HG03025 (cell line): ENCODE measurements at regions not wholly inside any gene's neighbourhood (a gene's known extent, or its start where the extent isn't known, plus 50 kb on each side); places are given as distances from the start of the nearest gene placed in this dataset.
"Not testable (repeated sequence)": the region's sequence is repeated elsewhere in the genome, so short reads cannot be mapped to it uniquely, and the experiment has no call there.

Experiments
- ATAC-seq: cut with Tn5 transposase; IDR thresholded peaks from one replicate; pipeline ENCODE4 v1.9.1; 2021; ENCODE audit warnings: mild to moderate bottlenecking, moderate library complexity; ENCODE audit not compliant: unreplicated experiment, low FRiP score

DNA sequence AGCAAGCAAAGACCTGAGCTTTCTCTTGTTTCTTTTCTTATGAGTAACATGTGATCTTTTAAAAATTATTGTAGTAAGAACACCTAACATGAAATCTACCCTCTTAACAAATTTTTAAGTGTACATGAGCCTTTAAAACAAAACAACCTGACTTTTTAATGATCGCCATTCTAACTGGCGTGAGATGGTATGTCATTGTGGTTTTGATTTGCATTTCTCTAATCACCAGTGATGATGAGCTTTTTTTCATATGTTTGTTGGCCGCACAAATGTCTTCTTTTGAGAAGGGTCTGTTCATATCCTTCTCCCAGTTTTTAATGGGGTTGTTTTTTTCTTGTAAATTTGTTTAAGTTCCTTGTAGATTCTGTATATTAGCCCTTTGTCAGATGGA lies 73.7 kb upstream of the BMP2 start:
- ATAC-seq = not testable (repeated sequence)

DNA sequence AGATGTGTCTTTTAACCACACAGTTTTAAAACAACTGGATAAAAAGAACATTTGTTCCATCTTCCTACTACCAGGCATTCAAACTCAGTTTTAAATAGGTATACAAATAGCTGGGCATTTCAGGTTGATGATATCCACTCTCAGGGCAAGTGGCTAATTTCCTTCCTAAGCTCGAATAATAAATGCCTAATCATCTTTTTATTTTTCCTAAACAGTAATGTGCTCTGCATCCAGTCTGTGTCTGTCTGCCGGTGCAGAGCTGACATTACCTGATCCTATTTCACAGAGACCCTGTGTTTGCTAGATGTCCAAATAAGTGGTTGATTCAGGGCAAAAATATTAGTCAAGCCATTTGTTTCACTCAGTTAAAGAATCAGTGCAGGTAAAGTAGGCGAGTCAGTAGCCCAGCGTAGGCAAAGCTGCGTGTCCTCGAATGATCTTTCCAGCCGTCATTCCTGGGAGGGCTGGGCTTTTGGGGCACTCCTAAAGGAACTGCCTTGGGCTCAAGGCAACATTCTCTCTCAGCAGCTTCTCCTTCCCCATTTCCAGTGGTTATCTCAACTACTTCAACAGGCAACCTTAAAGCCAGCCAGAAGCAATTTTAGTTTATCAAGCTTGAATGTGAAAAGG lies 74.2 kb upstream of the BMP2 start:
- ATAC-seq = no peak

DNA sequence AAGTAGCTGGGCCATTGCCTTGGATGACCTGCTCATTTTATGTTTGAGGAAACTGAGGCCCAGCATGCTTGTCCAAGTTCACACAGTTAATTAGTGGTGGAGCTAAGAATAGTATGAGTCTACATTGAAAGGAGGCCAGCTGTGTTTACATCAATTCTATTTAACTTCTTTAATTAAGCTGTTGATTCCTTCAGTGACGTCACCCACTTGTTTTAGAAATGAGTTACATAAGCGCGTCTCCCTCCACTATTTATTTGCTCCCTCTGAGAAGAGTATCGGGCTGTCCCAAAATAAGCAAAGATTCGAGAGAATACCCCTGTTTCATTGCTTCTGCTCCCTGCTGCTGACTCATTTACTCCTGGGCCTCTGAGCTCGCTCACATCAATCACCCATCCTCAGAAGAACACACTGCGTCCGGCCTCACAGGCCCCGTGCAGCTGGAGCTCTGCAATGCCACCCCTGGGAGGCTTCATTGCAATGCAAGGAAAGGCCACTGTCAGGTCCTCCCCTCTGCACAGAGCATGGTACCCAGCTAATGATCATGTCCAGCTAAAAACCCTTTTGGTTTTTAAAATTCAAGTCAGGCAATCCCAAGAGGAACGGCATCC lies 74.8 kb upstream of the BMP2 start:
- ATAC-seq = no peak

DNA sequence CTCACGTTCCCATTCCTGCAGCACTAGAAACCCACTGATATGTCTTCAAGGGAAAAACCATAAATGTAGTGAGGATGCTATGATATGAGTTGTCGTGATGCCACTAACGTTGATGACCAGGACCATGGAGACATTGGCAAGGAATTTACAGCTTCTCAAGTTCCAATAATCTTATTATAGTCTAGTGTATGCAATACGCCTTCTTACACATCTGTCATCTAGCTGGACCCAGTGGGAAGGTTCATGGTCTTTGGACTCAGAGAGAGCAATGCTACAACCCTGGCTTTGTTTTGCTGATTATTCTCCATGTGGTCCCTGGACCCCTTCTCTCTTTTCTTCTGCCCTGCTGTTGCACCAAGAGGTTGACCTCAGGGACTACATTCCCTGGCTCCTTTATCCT lies 76.0 kb upstream of the BMP2 start:
- ATAC-seq = no peak

DNA sequence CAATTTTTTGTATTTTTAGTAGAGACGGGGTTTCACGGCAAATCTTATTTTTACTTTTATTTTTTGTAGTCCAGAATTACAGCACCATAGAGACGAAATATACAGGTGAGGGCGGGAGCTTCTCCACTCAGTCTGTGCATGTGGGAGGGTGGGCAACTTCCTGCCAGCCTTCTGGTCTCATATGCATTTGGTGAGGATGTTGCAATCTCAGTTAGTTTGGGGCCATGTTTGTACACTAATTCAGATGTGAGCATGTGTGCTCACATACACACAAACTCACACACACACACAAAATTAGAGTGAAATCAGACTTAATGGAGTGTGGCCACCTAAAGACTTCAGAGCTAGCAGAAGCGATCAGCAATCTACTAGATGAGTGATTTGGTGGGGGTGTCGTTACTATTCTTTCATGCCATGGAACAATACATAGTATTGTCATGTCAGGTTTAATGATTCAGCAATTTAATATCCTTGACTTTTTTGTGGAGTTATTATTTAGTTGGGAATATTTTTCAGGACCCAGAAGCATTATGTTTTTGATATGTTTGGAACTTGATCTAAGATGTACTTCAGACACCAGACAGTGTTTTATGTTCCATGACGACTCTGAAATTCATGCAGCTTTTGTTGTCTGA lies 78.0 kb upstream of the BMP2 start:
- ATAC-seq = no peak

DNA sequence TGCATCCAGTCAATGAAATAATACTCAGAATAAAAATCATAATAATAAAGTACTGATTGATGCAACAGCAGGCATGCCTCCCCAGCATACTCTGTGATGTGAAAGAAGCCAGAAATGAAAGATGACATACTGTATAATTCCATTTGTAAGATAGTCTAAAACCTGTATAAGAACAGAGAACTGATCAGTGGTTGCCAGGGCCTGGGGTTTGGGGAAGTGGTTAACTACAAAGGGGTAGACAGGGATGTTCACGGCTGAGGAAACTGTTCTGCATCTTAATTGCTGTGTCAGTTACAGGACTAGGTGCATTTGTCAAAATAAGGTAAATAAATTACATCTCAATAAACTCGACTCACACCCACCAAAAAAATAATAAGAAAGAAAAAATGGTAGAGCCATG lies 81.3 kb upstream of the BMP2 start:
- ATAC-seq = no peak

DNA sequence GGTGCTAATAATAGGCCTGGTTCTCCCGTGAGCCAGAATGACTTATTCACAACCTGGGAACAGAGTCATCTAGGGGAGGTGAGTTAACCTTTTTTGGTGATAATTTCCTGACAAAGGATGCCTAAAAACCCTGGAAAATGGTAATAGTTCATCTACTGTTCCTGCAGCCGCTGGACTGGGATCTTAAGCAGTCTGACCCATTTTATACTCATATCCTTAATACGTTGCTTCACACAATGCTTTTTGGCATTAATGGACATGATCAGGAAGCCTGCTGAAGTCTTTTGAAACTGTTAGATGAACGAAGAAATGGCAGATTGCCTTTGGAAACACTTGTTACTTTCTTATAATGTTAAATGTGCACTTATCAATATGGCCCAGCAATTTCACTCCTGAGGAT lies 81.9 kb upstream of the BMP2 start:
- ATAC-seq = no peak

DNA sequence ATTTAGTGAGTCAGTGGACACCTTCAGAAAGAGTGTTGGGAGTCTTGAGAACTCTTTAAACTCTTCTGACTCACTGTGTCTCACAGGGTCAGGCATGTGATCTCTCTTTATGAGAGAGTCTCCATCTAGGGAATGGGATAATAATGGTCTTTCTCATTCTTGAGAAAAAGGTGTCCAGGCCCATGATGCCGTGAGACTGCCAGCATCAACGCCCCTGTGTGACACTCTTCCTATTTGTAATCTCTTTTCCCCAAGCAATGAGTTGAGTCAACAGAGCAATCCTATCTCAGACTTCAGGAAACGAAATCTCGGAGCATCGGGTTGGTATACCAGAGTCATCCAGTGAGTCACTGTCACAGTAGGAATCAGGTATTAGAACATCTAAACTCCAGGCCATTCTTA lies 82.3 kb upstream of the BMP2 start:
- ATAC-seq = no peak

DNA sequence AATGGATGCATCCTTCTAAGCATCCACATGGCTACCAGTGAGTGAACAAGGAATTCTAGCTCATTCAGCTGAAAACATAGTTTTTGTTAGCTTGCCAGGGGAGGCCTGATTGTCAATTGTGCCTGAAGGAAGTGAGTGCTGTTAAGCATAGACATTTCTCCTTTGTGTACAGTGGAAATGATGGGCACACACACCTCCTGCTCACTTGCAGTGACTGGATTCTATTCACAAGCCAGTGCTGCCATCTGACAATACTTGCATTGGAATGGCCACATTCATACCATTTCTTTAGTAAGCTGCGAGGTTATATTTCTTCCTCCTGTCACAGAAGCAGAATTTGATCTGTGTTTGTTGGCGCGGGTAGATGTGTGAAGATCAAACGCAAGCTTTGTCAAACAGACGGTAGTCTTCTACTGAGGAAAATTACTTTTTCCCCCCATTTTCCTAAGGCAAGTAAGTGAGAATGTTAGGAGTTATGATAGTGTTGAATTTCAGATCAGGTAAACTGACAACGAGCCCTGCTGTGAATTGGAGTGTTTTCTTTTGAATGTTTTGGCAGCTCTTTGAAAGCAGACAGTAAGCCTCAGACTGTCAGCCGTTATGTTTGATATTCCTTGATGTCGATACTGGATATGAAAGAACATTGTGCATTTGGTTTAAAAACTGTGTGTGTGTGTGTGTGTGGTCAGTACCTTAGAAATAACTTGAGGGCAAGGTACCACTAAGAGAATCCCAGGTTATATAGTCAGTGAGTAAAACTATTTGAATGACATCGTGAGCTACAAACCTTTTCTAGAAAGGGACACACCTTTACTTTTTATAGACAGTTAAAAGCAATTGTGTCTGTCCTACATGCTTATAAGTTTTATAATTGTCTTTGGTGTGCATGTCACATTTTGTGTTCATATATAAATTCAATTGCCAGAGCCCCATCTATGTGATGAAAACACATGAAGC lies 84.2 kb upstream of the BMP2 start:
- ATAC-seq = no peak

DNA sequence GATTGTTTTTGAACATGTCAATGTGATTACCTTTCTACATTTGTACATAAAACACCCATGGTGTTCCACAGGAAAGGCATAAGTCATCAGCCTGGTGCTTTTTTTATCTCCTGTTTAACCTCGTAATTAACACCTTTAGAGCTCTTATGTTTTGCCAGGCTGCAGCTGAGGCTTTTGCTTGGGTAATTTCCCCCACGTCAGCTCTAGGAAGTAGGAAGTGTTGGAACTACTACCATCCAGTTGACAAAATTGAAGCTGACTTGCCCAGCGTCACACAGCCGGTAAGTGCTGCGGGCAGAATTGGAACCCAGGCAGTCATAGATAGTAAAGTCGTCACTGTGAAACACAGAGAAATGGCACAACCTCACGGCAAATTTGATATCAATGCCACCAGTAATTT lies 86.6 kb upstream of the BMP2 start:
- ATAC-seq = no peak

DNA sequence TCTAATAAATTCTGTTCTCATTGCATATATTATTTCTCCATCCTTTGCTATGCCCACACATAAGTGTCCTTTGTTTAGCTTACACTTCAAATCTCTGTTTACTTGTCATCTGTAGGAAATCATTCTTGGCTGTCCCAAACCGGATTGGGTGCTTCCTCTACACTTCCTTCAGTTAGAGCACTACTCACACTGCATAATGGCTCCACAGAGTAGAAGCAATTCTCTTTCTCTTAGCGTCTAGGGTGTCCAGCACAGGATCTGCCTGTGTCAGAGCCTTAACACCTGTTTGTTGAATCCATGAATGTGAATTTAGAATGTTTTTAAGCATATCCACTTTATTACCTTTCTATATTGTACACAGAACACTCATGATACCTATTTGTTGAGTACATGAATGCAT lies 87.0 kb upstream of the BMP2 start:
- no peak for ATAC-seq

DNA sequence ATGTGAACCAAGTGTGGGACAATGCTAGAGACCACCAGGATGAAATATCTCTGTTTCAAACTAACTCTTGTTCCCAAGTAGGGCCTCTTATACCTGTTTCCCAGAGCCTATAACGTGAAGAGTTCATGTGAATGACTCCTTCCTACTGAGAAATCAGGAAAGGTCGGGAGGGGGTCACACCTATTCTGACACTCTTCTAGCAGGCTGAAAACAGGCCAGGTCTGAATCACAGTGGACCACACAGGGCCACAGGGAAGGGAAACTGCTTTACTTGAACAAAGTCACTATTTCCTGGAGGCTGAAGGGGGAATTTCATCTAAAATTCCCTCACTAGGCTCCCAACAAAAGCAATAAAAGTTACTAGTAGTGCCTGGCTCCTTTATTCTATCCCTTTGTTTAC lies 88.4 kb upstream of the BMP2 start:
- no peak for ATAC-seq

DNA sequence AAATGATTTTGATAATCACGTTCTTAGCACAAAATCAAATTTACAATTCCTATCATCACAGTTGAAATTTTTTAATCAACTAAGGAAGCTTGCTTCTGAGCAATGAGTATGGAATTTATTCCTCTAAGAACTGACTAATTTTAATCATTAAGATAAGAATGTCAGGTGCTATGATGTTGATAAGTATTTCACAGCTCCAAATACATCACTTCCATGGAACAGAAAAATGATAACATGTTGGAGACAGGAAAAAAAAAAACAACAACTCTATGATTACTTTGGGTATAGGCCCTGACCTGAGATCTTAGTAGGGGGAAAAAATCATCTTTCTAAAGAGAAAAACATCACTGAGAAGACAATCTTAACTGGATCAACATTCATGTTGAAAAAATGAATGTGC lies 89.4 kb upstream of the BMP2 start:
- no peak for ATAC-seq

DNA sequence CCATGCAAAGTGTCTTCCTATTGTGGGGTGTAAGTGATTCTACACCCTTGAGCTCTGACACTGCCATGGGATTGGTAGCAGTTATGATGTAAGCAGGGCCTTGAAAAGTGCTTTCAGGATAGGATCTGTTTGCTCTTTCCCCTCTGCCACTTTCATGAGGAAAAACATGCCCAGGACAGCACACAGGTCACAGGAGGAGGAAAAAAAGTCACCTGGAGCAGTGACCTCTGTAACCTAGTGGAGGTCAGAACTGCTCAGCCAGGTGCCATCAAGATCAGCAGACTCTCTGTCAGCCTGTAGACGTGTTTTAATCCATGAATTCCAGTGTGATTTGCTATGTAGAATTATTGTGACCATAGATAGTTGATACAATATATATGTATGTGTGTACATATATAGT lies 92.7 kb upstream of the BMP2 start:
- ATAC-seq = no peak

DNA sequence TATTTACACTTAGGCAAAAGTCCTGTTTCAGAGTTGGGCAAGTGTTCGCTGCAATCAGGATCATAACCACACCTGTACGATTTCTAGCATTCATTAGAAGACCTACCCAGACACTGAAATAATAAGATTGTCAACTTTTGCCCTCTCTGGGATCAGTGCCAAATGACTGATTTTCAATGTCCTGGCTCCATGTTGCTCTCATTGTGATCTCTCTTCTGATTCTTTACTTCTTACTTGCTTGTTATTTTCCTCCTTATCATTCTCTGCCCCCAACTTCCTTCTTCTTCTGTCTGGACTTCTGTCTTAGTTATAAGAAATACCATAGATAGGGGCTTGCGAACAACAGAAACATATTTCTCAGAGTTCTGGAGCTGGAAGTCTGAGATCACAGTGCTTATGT lies 94.4 kb upstream of the BMP2 start:
- ATAC-seq = no peak

DNA sequence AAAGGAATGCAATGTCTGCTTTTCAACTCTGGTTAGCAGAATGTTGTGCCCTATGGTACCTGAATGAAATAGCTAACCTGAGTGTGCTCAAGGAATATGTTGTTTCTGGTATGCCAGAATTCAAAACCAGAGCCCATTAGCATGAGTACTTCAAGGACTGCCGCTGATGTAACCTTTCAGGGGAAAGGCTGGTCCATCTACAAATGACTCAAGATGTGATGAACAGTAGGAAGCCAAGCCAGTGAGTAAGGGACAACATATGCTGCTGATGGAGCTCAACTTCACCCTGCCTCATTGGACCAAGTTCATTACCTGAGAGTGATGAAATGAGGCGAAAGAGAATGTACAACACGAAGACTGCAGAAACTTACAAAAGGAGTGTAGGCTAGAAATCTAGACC lies 95.7 kb upstream of the BMP2 start:
- no peak for ATAC-seq

DNA sequence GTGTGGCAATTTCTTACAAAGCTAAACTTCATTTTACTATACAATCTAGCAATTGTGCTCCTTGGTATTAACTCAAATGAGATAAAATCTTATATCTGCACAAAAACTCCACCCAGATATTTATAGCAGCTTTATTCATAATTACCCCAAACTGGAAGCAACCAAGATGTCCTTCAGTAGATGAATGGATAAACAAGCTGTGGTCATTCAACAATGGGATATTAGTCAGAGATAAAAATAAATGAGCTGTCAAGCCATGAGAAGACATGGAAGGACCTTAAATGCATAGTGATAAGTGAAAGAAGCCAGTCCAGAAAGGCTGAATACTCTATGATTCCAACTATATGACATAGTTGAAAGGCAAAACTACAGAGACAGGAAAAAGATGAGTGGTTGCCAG lies 98.9 kb upstream of the BMP2 start:
- ATAC-seq = no peak

DNA sequence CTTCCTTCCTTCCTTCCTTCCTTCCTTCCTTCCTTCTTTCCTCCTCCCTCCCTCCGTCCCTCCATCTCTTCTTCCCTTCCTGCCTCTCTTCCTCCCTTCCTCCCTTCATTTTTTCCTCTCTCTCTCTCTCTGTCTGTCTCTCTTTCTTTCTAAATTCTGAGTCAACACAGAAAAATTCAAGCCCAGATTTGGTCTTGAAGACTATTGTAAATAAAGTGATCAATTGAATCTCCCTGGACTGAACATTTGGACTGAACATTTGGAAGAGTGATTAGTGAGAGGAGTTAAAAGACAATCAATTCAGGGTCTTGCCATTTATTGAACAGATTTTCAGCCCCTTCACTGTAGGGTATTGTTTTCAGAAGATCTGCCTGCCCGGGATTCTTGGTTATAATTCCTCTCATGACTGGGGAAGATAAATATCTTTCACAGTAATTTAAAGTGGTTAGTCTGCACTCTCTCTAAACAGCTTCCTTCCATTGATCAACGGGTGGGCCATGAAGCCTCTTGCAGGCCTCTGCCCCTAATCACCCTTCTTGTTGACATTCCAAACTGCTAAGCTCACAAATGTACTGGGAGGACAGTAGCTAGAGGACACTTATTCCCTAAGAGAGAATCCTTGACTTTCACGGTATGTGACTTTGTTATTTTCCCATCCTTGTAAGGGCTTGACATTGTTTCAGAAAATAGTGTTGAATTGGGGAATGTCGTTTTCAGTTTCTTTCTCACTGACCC lies 101.7 kb upstream of the BMP2 start:
- ATAC-seq = no peak

DNA sequence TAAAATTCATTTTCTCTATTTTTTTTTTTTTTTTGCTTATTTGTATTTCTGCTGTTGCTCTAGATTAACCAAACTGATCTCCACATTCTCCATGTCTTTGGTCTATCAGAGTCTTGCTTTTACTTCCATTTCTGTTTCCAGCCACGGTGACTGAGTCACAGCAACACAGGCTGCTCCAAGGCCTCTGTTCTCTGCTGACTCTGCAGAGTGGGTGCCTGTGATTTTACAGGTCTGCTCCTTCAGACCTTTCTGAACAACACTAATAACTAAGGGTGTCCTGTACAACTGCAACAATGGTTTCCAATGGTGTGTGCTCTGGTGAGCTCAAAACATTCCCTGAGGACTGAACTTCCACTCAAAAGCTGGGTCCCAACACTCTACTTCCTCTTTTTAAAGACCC lies 102.3 kb upstream of the BMP2 start:
- no peak for ATAC-seq

DNA sequence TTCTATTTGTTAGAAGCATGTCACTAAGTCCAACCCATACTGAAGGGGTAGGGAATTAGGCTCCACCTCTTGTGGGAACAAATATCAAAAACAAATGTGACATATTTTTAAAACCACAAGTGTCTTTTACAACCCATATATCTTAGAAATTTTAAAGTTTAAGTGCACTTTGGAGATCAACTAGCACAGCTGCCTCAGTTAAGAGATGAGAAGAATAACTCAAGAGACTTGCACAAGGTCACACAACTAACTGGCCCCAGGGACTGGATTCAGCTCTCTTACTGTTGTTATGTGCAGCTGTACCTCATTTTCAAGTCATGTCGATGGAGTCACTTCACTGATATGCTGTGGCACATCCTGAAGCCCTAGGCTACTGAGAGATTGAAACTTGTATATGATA lies 102.9 kb upstream of the BMP2 start:
- ATAC-seq = no peak
